Calu3 (cell line): ENCODE measurements at regions not wholly inside any gene's neighbourhood (a gene's known extent, or its start where the extent isn't known, plus 50 kb on each side); places are given as distances from the start of the nearest gene placed in this dataset.

Experiments
- BruUV-seq: library from RNA; stranded (reverse); fragments of 400-500 nt; replicated peaks from 2 replicates; lab custom pipeline; 2021; lab: Mats Ljungman, UMichigan
- CTCF ChIA-PET: fragments of 300-600 bp; sonication (Branson Sonifier 250); formaldehyde crosslinking; loops from one replicate; lab custom pipeline; 2022; ENCODE audit warnings: antibody characterized with exemption; lab: Charles Lee
- DNase-seq: peaks from one replicate; pipeline ENCODE4 v3.0.0; 2022
- H3K27ac Mint-ChIP-seq: one replicate; pipeline ENCODE4 v1.8.0; 2022; ENCODE audit warnings: mixed read lengths; ENCODE audit not compliant: unreplicated experiment
- H3K27me3 Mint-ChIP-seq: one replicate; pipeline ENCODE4 v1.8.0; 2022; ENCODE audit warnings: mixed read lengths; ENCODE audit not compliant: unreplicated experiment
- H3K36me3 Mint-ChIP-seq: one replicate; pipeline ENCODE4 v1.8.0; 2022; ENCODE audit warnings: mild to moderate bottlenecking, moderate library complexity, mixed read lengths; ENCODE audit not compliant: insufficient read depth, unreplicated experiment
- H3K4me1 Mint-ChIP-seq: one replicate; pipeline ENCODE4 v1.8.0; 2022; ENCODE audit warnings: mild to moderate bottlenecking, low read depth, mixed read lengths; ENCODE audit not compliant: unreplicated experiment
- H3K4me3 Mint-ChIP-seq: one replicate; pipeline ENCODE4 v1.8.0; 2022; ENCODE audit warnings: mild to moderate bottlenecking, low read depth, moderate library complexity, mixed read lengths; ENCODE audit not compliant: unreplicated experiment
- H3K9me3 Mint-ChIP-seq: one replicate; pipeline ENCODE4 v1.8.0; 2022; ENCODE audit warnings: low read depth, mixed read lengths; ENCODE audit not compliant: unreplicated experiment
- CTCF ChIP-seq: fragments of 200-600 bp; IDR thresholded peaks from one replicate; pipeline ENCODE4 v1.8.0; 2022; ENCODE audit warnings: antibody characterized with exemption; ENCODE audit not compliant: unreplicated experiment
- intact Hi-C: fragments of 100-400 bp; cut with micrococcal nuclease; formaldehyde crosslinking; loops from one replicate; pipeline ENCODE4 v1.10.0; 2022; ENCODE audit not compliant: unreplicated experiment

DNA sequence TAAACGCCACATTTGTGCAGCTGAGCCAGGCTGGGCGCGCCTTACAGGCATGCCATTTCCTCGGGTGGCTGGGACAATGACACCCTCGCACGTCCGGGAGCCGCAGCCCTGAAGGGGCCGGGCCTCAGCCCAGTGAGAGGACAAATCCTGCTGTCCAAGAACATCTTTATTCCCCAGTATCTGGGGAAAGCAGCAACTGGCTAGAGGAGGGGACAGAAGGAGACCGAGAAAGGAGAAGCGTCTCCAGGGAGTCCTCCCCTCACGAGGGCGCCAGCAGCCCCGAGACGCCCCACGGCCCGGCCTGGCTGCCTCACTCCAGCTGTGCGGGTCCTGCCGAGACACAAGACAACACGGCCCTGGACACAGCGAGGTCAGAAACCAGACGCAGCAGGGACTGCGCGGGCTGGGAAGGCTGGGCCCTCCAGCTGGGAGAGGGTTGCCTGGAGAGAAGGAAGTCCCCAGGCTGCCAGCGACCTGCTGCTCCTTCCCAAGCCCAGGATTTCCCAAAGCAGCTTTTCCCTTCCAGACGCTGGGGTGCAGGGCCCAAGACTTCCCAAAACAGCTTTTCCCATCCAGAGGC, 130.2 kb downstream of the CHSY1 start:
- H3K4me1 Mint-ChIP-seq: no peaks in the 10 kb centered on the region
- peak; percentile 62 for DNase-seq
- intact Hi-C loops: loop anchor here (1.0 kb wide), 1 partner anchor 129 kb away; no protein-coding TSS in a partner anchor
- BruUV-seq: no TSS peak
- CTCF ChIA-PET: interaction anchor here (1.3 kb wide), 1 partner anchor 100 kb away, joined by 3 read pairs; no protein-coding TSS in a partner anchor
- no peaks in the 10 kb centered on the region for H3K27me3 Mint-ChIP-seq
- H3K36me3 Mint-ChIP-seq: no peaks in the 10 kb centered on the region
- no peak overlapping the region for H3K27ac Mint-ChIP-seq
- TF ChIP-seq CTCF: no peak
- H3K4me3 Mint-ChIP-seq: no peak overlapping the region
- H3K9me3 Mint-ChIP-seq: no peaks in the 10 kb centered on the region

GRCh38 chr15:101120987-101121386, 130.9 kb downstream of the CHSY1 start:
- intact Hi-C loops: loop anchor here (1.0 kb wide), 1 partner anchor 129 kb away; no protein-coding TSS in a partner anchor
- no peak for TF ChIP-seq CTCF
- Mint-ChIP-seq H3K4me1 (no peaks in the 10 kb centered on the region), H3K4me3 (no peak overlapping the region), H3K27me3 (no peaks in the 10 kb centered on the region), H3K36me3 (no peaks in the 10 kb centered on the region), H3K9me3 (no peaks in the 10 kb centered on the region), H3K27ac (no peak overlapping the region)
- no peak for DNase-seq
- BruUV-seq: no TSS peak
- CTCF ChIA-PET: interaction anchor here (1.3 kb wide), 1 partner anchor 101 kb away, joined by 3 read pairs; no protein-coding TSS in a partner anchor

DNA sequence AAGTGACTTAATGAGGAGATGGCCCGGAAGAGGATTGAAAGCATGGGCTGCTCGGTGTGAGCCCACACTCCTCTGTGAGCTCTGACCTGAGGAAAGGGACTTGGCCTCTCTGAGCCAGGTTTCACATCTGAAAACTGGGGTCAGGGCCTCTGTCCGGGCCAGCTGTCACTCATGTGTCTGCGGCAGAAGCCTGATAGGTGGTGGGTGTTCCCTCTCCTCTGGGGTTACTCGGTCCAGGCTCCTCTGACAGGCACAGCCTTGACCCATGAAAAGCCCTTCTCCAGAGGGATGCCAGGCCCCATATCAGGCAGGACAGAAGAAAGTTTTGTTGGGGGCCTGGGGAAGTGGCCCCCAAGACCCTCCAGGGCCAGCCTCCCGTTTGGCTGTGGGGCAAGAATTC, 131.4 kb downstream of the CHSY1 start:
- TF ChIP-seq CTCF: no peak
- Mint-ChIP-seq H3K4me1 (no peaks in the 10 kb centered on the region), H3K36me3 (no peaks in the 10 kb centered on the region), H3K27ac (no peak overlapping the region), H3K27me3 (no peaks in the 10 kb centered on the region), H3K9me3 (no peaks in the 10 kb centered on the region), H3K4me3 (no peak overlapping the region)
- DNase-seq: no peak
- intact Hi-C loops: no loop called here
- CTCF ChIA-PET: no interaction called here
- no TSS peak for BruUV-seq
